Activated effector memory CD4-positive, alpha-beta T cell treated with anti-CD3 and anti-CD28 coated beads, Interleukin-2, amount 50 U/mL, for 16 hours (primary cell): ENCODE measurements at regions not wholly inside any gene's neighbourhood (a gene's known extent, or its start where the extent isn't known, plus 50 kb on each side); places are given as distances from the start of the nearest gene placed in this dataset.

Experiments used
- DNase-seq: peaks from one replicate; pipeline ENCODE4 v3.0.0-alpha.2; 2020

DNA sequence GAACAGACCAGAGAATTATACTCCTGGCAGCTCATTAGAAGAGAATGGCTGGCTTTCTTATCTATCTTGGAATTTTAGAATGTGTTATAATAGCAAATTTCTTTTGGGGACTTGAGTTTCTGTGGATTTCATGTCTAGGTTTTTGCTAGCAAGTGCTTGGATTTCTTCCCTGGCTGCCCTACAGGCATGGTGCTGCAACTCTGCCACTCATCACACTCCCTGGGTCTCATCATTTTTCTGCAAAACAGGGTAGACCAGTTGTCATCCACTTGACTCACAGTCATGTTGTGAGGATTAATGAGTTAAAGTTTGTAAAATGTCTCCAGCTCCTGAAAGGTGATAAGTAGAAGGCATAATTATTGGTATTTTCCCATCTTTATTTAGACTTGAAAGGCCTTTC is 60.7 kb upstream of the LCORL start:
- DNase-seq = no peak

DNA sequence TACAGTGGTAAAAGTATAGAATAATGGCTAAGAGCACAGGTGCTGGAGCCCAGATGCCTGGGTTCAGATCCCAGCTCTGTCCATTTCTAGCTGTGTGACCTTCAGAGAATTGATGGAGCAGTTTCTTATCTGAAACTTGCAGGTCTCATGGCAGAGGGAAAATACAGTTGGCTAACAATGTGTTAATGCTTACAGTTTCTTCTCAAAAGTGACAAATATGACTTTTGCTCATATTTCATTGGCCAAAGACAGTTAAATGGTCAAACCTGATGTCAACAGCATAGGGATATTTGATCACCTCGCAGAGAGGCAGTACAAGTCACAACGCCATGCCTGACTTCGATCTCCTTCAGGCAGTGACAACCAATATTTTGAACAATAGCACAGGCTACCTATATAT is 60.2 kb upstream of the LCORL start:
- no peak for DNase-seq

- DNase-seq = no peak
Measured at GRCh38 chr4:18077808-18078207, 56.3 kb upstream of the LCORL start.

DNA sequence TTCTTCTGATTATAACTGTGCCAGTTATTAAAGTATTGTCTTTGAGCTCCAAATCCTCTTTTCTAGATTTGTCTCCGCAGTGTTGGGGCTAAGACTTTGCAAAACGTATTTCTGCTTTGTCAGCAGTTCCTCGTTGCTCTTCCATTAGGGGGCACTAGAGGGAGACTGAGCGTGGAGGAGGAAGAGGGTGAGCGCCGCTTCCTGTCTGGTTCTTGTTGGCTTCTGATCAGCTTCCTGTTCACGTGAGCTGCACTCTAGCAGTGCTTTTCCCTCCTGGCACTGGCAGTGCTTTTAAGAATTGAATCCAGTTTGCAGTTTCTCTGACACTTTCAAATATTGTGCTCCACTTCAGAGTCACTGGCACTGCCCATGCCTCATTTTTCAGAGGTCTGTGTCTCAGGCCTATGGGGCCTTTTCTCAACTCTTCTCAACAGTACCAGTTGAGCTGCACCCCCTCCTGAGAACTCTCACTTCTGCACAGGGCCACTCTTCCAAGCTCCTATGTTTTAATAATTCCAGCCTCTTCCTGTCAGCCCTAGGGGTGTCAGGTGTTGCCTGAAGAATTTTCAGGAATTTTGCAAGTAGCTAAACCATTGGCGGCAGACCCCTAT is 54.4 kb upstream of the LCORL start:
- peak; percentile 62 for DNase-seq

GRCh38 chr4:18071894-18072293 is 50.3 kb upstream of the LCORL start:
- no peak for DNase-seq
